ENCODE measurements at regions not wholly inside any gene's neighbourhood (a gene's known extent, or its start where the extent isn't known, plus 50 kb on each side); places are given as distances from the start of the nearest gene placed in this dataset.

DNA sequence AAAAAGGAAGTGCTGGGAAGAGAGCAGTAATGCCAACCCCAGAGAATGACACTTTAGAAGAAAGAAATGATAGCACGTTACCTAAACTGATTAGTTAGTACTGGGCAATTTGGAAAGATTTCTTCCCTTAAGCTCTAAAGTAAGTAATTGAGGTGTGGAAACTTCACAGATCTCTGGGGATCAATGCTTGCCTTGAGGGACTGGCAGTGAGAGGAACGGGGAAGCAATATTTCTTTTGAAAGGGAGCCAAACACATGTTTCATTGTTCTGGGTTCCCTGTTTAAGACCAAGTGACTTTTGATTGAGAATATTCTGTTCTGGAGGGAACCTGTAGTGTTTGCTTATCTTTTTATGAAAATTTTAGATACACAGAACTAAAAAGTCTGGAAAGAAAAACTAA lies 190.5 kb downstream of the NDFIP2 start:
- ChIA-PET POLR2A (no interaction called here), CTCF (interaction anchor here (0.9 kb wide), 1 partner anchor 8 kb away, joined by 4 read pairs; no protein-coding TSS in a partner anchor)
- DNase-seq (ENCODE audit: extremely low spot score): no peak
- TF ChIP-seq FOXK2 (IDR thresholded peaks at IDR 0.05): no peak
- TF ChIP-seq SP1 (IDR thresholded peaks at IDR 0.05): no peak
- no peak for TF ChIP-seq ARNT (IDR thresholded peaks at IDR 0.05)
- no peak for TF ChIP-seq HDGF (IDR thresholded peaks at IDR 0.05; ENCODE audit: borderline replicate concordance)
- no peak for TF ChIP-seq ZNF384 (IDR thresholded peaks at IDR 0.05)
- no peak for TF ChIP-seq FOXA1 (IDR thresholded peaks at IDR 0.05)
- TF ChIP-seq LEF1 (IDR thresholded peaks at IDR 0.05; ENCODE audit: borderline replicate concordance): no peak
- no peak for TF ChIP-seq SUZ12 (IDR thresholded peaks at IDR 0.05)
- no peak for TF ChIP-seq ELF4 (IDR thresholded peaks at IDR 0.05)
- no peak for TF ChIP-seq TARDBP (IDR thresholded peaks at IDR 0.05)
- no peak for TF ChIP-seq BHLHE40 (IDR thresholded peaks at IDR 0.05; ENCODE audit: borderline replicate concordance)

DNA sequence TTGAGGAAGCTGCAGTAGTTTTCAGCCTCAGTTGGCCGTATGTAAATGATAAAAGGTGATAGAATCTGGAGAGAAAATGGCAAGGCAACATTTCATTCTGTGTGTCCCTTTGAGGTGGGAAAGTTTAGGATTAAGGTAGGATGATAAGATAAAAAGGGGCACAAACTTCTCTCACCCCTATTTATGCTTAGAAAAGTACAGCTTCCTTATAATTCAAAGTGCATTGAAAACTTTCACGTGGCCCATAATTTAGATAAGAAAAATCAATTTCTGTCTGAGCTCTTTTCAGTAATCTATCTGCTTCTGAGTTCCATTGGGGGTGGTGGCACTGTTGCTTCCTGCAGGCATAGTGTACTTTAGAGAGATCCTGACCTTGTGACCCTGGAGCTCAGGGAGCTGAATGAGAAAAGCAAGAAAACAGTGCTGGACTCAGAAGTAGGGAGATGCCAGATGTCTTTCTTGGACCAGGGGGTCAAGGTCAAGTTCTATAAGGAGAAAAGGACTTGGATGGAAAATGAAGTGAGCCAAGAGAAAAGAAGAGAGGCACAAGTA lies 187.3 kb downstream of the NDFIP2 start:
- CTCF ChIA-PET: interaction anchor here (2.1 kb wide), 1 partner anchor 11 kb away, joined by 13 read pairs; no protein-coding TSS in a partner anchor
- no peak for TF ChIP-seq FOXM1 (IDR thresholded peaks at IDR 0.05; ENCODE audit: borderline replicate concordance)
- no peak for TF ChIP-seq HDGF (IDR thresholded peaks at IDR 0.05; ENCODE audit: borderline replicate concordance)
- no peak for TF ChIP-seq BHLHE40 (IDR thresholded peaks at IDR 0.05; ENCODE audit: borderline replicate concordance)
- TF ChIP-seq L3MBTL2 (conservative IDR thresholded peaks at IDR 0.05): no peak
- no peak for TF ChIP-seq ZNF384 (IDR thresholded peaks at IDR 0.05)
- TF ChIP-seq PKNOX1 (IDR thresholded peaks at IDR 0.05): no peak
- no peak for TF ChIP-seq LEF1 (IDR thresholded peaks at IDR 0.05; ENCODE audit: borderline replicate concordance)
- no peak for TF ChIP-seq NFRKB (IDR thresholded peaks at IDR 0.05)
- TF ChIP-seq ELF4 (IDR thresholded peaks at IDR 0.05): no peak
- TF ChIP-seq SUZ12 (IDR thresholded peaks at IDR 0.05): no peak
- TF ChIP-seq FOXK2 (IDR thresholded peaks at IDR 0.05): no peak
- no peak for TF ChIP-seq SP1 (IDR thresholded peaks at IDR 0.05)
- TF ChIP-seq ARNT (IDR thresholded peaks at IDR 0.05): no peak
- no peak for TF ChIP-seq CTBP1 (IDR thresholded peaks at IDR 0.05; ENCODE audit: borderline replicate concordance)
- POLR2A ChIA-PET: no interaction called here
- no peak for DNase-seq (ENCODE audit: extremely low spot score)

GRCh38 chr13:79667771-79668170 lies 186.8 kb downstream of the NDFIP2 start:
- TF ChIP-seq BHLHE40 (IDR thresholded peaks at IDR 0.05; ENCODE audit: borderline replicate concordance) (no peak), CTBP1 (IDR thresholded peaks at IDR 0.05; ENCODE audit: borderline replicate concordance) (no peak), FOXK2 (IDR thresholded peaks at IDR 0.05) (no peak), HDGF (IDR thresholded peaks at IDR 0.05; ENCODE audit: borderline replicate concordance) (no peak), ZNF384 (IDR thresholded peaks at IDR 0.05) (no peak), TARDBP (IDR thresholded peaks at IDR 0.05) (no peak), NFRKB (IDR thresholded peaks at IDR 0.05) (no peak), ARNT (IDR thresholded peaks at IDR 0.05) (no peak), SUZ12 (IDR thresholded peaks at IDR 0.05) (no peak)
- ChIA-PET POLR2A (no interaction called here), CTCF (interaction anchor here (0.6 to 2.1 kb wide), 3 partner anchors 11 to 1351 kb away, joined by 3 to 13 read pairs (median 3); no protein-coding TSS in a partner anchor)
- no peak for DNase-seq (ENCODE audit: extremely low spot score)

DNA sequence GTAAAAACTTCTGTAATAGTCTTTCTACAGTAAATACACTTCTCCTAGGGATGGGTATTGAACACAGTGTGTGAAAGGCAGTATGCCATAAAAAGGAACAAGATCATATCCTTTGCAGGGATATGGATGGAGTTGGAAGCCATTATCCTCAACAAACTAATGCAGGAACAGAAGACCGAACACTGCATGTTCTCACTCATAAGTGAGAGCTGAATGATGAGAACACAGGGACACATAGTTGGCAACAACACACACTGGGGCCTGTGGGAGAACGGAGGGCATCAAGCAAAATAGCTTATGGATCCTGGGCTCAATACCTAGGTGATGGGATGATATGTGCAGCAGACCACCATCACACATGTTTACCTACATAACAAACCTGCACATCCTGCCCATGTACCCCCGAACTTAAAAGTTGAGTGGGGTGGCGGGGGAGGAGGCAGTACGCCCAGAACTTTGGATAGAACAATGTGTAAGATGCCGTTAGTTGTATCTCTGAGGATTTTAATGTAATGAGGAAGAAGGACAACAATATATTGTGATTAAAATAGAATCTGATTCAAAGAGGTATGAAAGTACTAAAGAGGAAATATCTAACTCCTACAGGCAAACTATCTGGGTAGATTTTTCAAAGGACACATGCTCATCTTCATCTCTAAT lies 183.2 kb downstream of the NDFIP2 start:
- DNase-seq (ENCODE audit: extremely low spot score): no peak
- ChIA-PET CTCF (no interaction called here), POLR2A (no interaction called here)
- TF ChIP-seq FOXA1 (IDR thresholded peaks at IDR 0.05): no peak

DNA sequence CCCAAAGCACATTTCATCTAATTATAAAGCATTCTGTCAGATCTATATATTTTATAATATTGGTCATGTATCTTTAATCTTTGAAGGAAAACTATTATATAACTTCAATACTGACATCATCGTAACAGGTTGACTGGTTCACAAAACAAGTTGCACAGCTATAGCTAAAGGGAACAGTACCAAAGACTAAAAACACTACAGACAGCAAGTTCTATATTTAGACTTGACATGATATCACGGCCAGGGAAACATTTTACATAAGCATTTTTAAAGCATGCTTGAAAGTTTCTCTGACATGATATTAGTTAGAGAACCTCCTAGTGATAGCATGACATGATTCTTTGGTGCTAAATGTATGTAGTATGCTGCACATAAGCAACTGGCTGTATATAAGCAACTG lies 182.5 kb downstream of the NDFIP2 start:
- TF ChIP-seq ELF4 (IDR thresholded peaks at IDR 0.05) (no peak), ZNF384 (IDR thresholded peaks at IDR 0.05) (no peak), SP1 (IDR thresholded peaks at IDR 0.05) (no peak), FOXA1 (IDR thresholded peaks at IDR 0.05) (no peak), ARNT (IDR thresholded peaks at IDR 0.05) (no peak), TARDBP (IDR thresholded peaks at IDR 0.05) (no peak), HDGF (IDR thresholded peaks at IDR 0.05; ENCODE audit: borderline replicate concordance) (no peak), L3MBTL2 (conservative IDR thresholded peaks at IDR 0.05) (no peak)
- POLR2A ChIA-PET: no interaction called here
- CTCF ChIA-PET: interaction anchor here (1.5 kb wide), 1 partner anchor 15 kb away, joined by 3 read pairs; no protein-coding TSS in a partner anchor
- DNase-seq (ENCODE audit: extremely low spot score): no peak

GRCh38 chr13:79662882-79663281 lies 181.9 kb downstream of the NDFIP2 start:
- DNase-seq (ENCODE audit: extremely low spot score): no peak
- ChIA-PET CTCF (interaction anchor here (0.7 to 1.5 kb wide), 3 partner anchors 16 to 911 kb away, joined by 3 to 4 read pairs (median 3); no protein-coding TSS in a partner anchor), POLR2A (no interaction called here)
- TF ChIP-seq ARNT (IDR thresholded peaks at IDR 0.05) (no peak), LEF1 (IDR thresholded peaks at IDR 0.05; ENCODE audit: borderline replicate concordance) (no peak), L3MBTL2 (conservative IDR thresholded peaks at IDR 0.05) (no peak), ZNF384 (IDR thresholded peaks at IDR 0.05) (no peak), HDGF (IDR thresholded peaks at IDR 0.05; ENCODE audit: borderline replicate concordance) (no peak), FOXA1 (IDR thresholded peaks at IDR 0.05) (no peak), SP1 (IDR thresholded peaks at IDR 0.05) (no peak), CTBP1 (IDR thresholded peaks at IDR 0.05; ENCODE audit: borderline replicate concordance) (no peak), NFRKB (IDR thresholded peaks at IDR 0.05) (no peak), FOXK2 (IDR thresholded peaks at IDR 0.05) (no peak), TARDBP (IDR thresholded peaks at IDR 0.05) (no peak), ELF4 (IDR thresholded peaks at IDR 0.05) (no peak), FOXM1 (IDR thresholded peaks at IDR 0.05; ENCODE audit: borderline replicate concordance) (no peak), BHLHE40 (IDR thresholded peaks at IDR 0.05; ENCODE audit: borderline replicate concordance) (no peak), SUZ12 (IDR thresholded peaks at IDR 0.05) (no peak), PKNOX1 (IDR thresholded peaks at IDR 0.05) (no peak)
